H1 (cell line): ENCODE measurements at regions not wholly inside any gene's neighbourhood (a gene's known extent, or its start where the extent isn't known, plus 50 kb on each side); places are given as distances from the start of the nearest gene placed in this dataset.

Experiments
- ATF3 ChIP-seq: IDR thresholded peaks from 2 replicates; pipeline ENCODE4 v1.6.1; 2011; ENCODE audit warnings: low read depth, mild to moderate bottlenecking, low read length; ENCODE audit not compliant: insufficient read depth
- CHD2 ChIP-seq: IDR thresholded peaks from 2 replicates; pipeline ENCODE4 v1.6.1; 2012; ENCODE audit warnings: low read length, improper control_type of control experiment
- CREB1 ChIP-seq: IDR thresholded peaks from 2 replicates; pipeline ENCODE4 v1.6.1; 2012; ENCODE audit warnings: inconsistent platforms
- CTCF ChIP-seq, 3 experiments: IDR thresholded peaks; 1 replicate in 2 of 3; 2 replicates in 1 of 3; pipeline versions ENCODE4 v1.5.1 to v1.6.1; 2011; ENCODE audit warnings: low read length in 3 of 3, mild to moderate bottlenecking in 3 of 3, inconsistent platforms in 2 of 3, low read depth in 1 of 3, moderate library complexity in 1 of 3; ENCODE audit not compliant: insufficient read depth in 1 of 3; ENCODE audit errors: control extremely low read depth in 1 of 3
- EGR1 ChIP-seq: IDR thresholded peaks from 2 replicates; pipeline ENCODE4 v1.6.1; 2011; ENCODE audit warnings: low read depth, low read length, borderline replicate concordance
- EP300 ChIP-seq, 2 experiments: IDR thresholded peaks; 1 replicate in 1 of 2; 2 replicates in 1 of 2; pipeline ENCODE4 v1.6.1; 2011 to 2012; ENCODE audit warnings: low read depth in 2 of 2, low read length in 2 of 2, mild to moderate bottlenecking in 2 of 2, borderline replicate concordance in 1 of 2, inconsistent platforms in 1 of 2, moderate library complexity in 1 of 2
- EZH2 ChIP-seq: fragments of 200-600 bp; sonication (generic); IDR thresholded peaks from 2 replicates; pipeline ENCODE4 v1.7.1; 2012; ENCODE audit warnings: low read depth, mild to moderate bottlenecking, moderate library complexity, low read length, inconsistent platforms; ENCODE audit not compliant: severe bottlenecking
- JUN ChIP-seq: IDR thresholded peaks from 2 replicates; pipeline ENCODE4 v1.6.1; 2011; ENCODE audit warnings: low read depth, mild to moderate bottlenecking, improper control_type of control experiment, low read length
- JUND ChIP-seq: IDR thresholded peaks from 2 replicates; pipeline ENCODE4 v1.6.1; 2011; ENCODE audit warnings: mild to moderate bottlenecking, improper control_type of control experiment, low read length
- MAX ChIP-seq: IDR thresholded peaks from 2 replicates; pipeline ENCODE4 v1.6.1; 2012; ENCODE audit warnings: inconsistent platforms
- NRF1 ChIP-seq: IDR thresholded peaks from 2 replicates; pipeline ENCODE4 v1.6.1; 2011; ENCODE audit warnings: mild to moderate bottlenecking, low read depth, low read length, improper control_type of control experiment
- POLR2A ChIP-seq, 2 experiments: IDR thresholded peaks; 1 replicate in 1 of 2; 2 replicates in 1 of 2; pipeline ENCODE4 v1.6.1; 2011; ENCODE audit warnings: low read depth in 2 of 2, low read length in 2 of 2, mild to moderate bottlenecking in 2 of 2; ENCODE audit errors: control extremely low read depth in 1 of 2
- POLR2AphosphoS5 ChIP-seq: IDR thresholded peaks from 2 replicates; pipeline ENCODE4 v1.6.1; 2011; ENCODE audit warnings: low read depth, low read length
- USF2 ChIP-seq: IDR thresholded peaks from 2 replicates; pipeline ENCODE4 v1.6.1; 2011; ENCODE audit warnings: low read length, improper control_type of control experiment

GRCh38 chr5:118592229-118593002, 395.9 kb downstream of the DTWD2 start:
- no peak for TF ChIP-seq MAX
- TF ChIP-seq CTCF (IDR thresholded peaks at IDR 0.05; ENCODE audit: control extremely low read depth in 1 of 3, insufficient read depth in 1 of 3, low read depth in 1 of 3, low read length in 3 of 3): no peak
- TF ChIP-seq USF2: no peak
- no peak for TF ChIP-seq EP300 (IDR thresholded peaks at IDR 0.05; ENCODE audit: borderline replicate concordance in 1 of 2, low read depth in 2 of 2, low read length in 2 of 2)
- TF ChIP-seq POLR2AphosphoS5: no peak
- no peak for TF ChIP-seq POLR2A (IDR thresholded peaks at IDR 0.05; ENCODE audit: control extremely low read depth in 1 of 2, low read depth in 2 of 2, low read length in 2 of 2)
- TF ChIP-seq CHD2: no peak
- no peak for TF ChIP-seq ATF3
- TF ChIP-seq CREB1: no peak
- no peak for TF ChIP-seq EZH2
- no peak for TF ChIP-seq JUND
- no peak for TF ChIP-seq NRF1
- no peak for TF ChIP-seq EGR1
- no peak for TF ChIP-seq JUN
